H9 (cell line): ENCODE measurements at regions not wholly inside any gene's neighbourhood (a gene's known extent, or its start where the extent isn't known, plus 50 kb on each side); places are given as distances from the start of the nearest gene placed in this dataset.

Source experiments
- DNase-seq: peaks from one replicate; pipeline ENCODE4 v3.0.0-alpha.2; 2017
- H2AFZ ChIP-seq: one replicate; pipeline ENCODE4 v1.6.1; 2013; ENCODE audit warnings: mild to moderate bottlenecking, low read length, control low read depth, moderate library complexity
- H2AK5ac ChIP-seq: 2 replicates; pipeline ENCODE4 v1.6.1; 2013; ENCODE audit warnings: low read length, control low read depth, mixed read lengths; ENCODE audit not compliant: insufficient read length
- H2BK120ac ChIP-seq: one replicate; pipeline ENCODE4 v1.6.1; 2013; ENCODE audit warnings: low read depth, mild to moderate bottlenecking, low read length, control low read depth, inconsistent platforms; ENCODE audit not compliant: poor library complexity, severe bottlenecking
- H2BK12ac ChIP-seq: 2 replicates; pipeline ENCODE4 v1.6.1; 2013; ENCODE audit warnings: low read length, control low read depth, mixed read lengths, low read depth; ENCODE audit not compliant: insufficient read length
- H2BK15ac ChIP-seq: 2 replicates; pipeline ENCODE4 v1.6.1; 2013; ENCODE audit warnings: low read depth, low read length, control low read depth
- H2BK20ac ChIP-seq: one replicate; pipeline ENCODE4 v1.6.1; 2013; ENCODE audit warnings: low read depth, mild to moderate bottlenecking, low read length, control low read depth, inconsistent platforms; ENCODE audit not compliant: poor library complexity, severe bottlenecking
- H2BK5ac ChIP-seq: 2 replicates; pipeline ENCODE4 v1.6.1; 2013; ENCODE audit warnings: low read length, control low read depth, mixed read lengths; ENCODE audit not compliant: insufficient read length
- H3K14ac ChIP-seq: 2 replicates; pipeline ENCODE4 v1.6.1; 2013; ENCODE audit warnings: low read length, control low read depth; ENCODE audit not compliant: insufficient read depth
- H3K18ac ChIP-seq: 2 replicates; pipeline ENCODE4 v1.6.1; 2013; ENCODE audit warnings: low read depth, mild to moderate bottlenecking, mixed read lengths, low read length, control low read depth; ENCODE audit not compliant: insufficient read length
- H3K23ac ChIP-seq: 2 replicates; pipeline ENCODE4 v1.6.1; 2013; ENCODE audit warnings: low read length, control low read depth, mixed read lengths, low read depth; ENCODE audit not compliant: insufficient read length
- H3K23me2 ChIP-seq: 2 replicates; pipeline ENCODE4 v1.6.1; 2013; ENCODE audit warnings: low read depth, mild to moderate bottlenecking, mixed read lengths, low read length, control low read depth; ENCODE audit not compliant: insufficient read length, poor library complexity, severe bottlenecking
- H3K27ac ChIP-seq: 2 replicates; pipeline ENCODE4 v1.5.1; 2013; ENCODE audit warnings: low read length, control low read depth, mixed read lengths, low read depth; ENCODE audit not compliant: insufficient read length
- H3K27me3 ChIP-seq: 2 replicates; pipeline ENCODE4 v1.6.1; 2013; ENCODE audit warnings: low read length, control low read depth, inconsistent platforms; ENCODE audit not compliant: insufficient read depth
- H3K4ac ChIP-seq: 2 replicates; pipeline ENCODE4 v1.6.1; 2013; ENCODE audit warnings: low read depth, mild to moderate bottlenecking, control low read depth, inconsistent platforms, low read length, moderate library complexity
- H3K4me1 ChIP-seq: 2 replicates; pipeline ENCODE4 v1.6.1; 2013; ENCODE audit warnings: low read length, control low read depth, inconsistent platforms; ENCODE audit not compliant: insufficient read depth
- H3K4me2 ChIP-seq: 2 replicates; pipeline ENCODE4 v1.6.1; 2013; ENCODE audit warnings: low read length, control low read depth, mixed read lengths; ENCODE audit not compliant: insufficient read length, insufficient read depth
- H3K56ac ChIP-seq: 2 replicates; pipeline ENCODE4 v1.6.1; 2013; ENCODE audit warnings: low read depth, mild to moderate bottlenecking, mixed read lengths, low read length, control low read depth; ENCODE audit not compliant: insufficient read length
- H3K79me1 ChIP-seq: 2 replicates; pipeline ENCODE4 v1.6.1; 2013; ENCODE audit warnings: low read depth, mild to moderate bottlenecking, moderate library complexity, low read length, control low read depth, inconsistent platforms; ENCODE audit not compliant: insufficient read depth, poor library complexity, severe bottlenecking
- H3K79me2 ChIP-seq: 2 replicates; pipeline ENCODE4 v1.6.1; 2013; ENCODE audit warnings: low read length, control low read depth, inconsistent platforms; ENCODE audit not compliant: insufficient read depth
- H3K9ac ChIP-seq: 2 replicates; pipeline ENCODE4 v1.6.1; 2013; ENCODE audit warnings: low read length, control low read depth, mixed read lengths; ENCODE audit not compliant: insufficient read length; ENCODE audit errors: extremely low read depth
- H3K9me3 ChIP-seq: one replicate; pipeline ENCODE4 v1.6.1; 2013; ENCODE audit warnings: low read depth, low read length, inconsistent platforms; ENCODE audit not compliant: control insufficient read depth
- H3T11ph ChIP-seq: one replicate; pipeline ENCODE4 v1.6.1; 2013; ENCODE audit warnings: mild to moderate bottlenecking, low read length, control low read depth, inconsistent platforms
- H4K20me1 ChIP-seq: one replicate; pipeline ENCODE4 v1.6.1; 2013; ENCODE audit not compliant: control insufficient read depth, insufficient read length, insufficient read depth
- H4K5ac ChIP-seq: 2 replicates; pipeline ENCODE4 v1.6.1; 2013; ENCODE audit warnings: low read depth, mild to moderate bottlenecking, mixed read lengths, low read length, control low read depth; ENCODE audit not compliant: insufficient read length
- H4K8ac ChIP-seq: replicated peaks from 2 replicates; pipeline ENCODE4 v1.6.1; 2013; ENCODE audit warnings: low read length, control low read depth, mixed read lengths, low read depth; ENCODE audit not compliant: insufficient read length
- H4K91ac ChIP-seq: 2 replicates; pipeline ENCODE4 v1.6.1; 2013; ENCODE audit warnings: low read depth, mild to moderate bottlenecking, moderate library complexity, mixed read lengths, low read length, control low read depth; ENCODE audit not compliant: insufficient read length
- H3K27ac Mint-ChIP-seq, 3 experiments: 2 replicates in 2 of 3; 3 replicates in 1 of 3; pipeline ENCODE4 v1.8.0; 2020 to 2021; ENCODE audit warnings: mixed read lengths in 3 of 3, mild to moderate bottlenecking in 1 of 3, moderate library complexity in 1 of 3
- H3K27me3 Mint-ChIP-seq: 2 replicates; pipeline ENCODE4 v1.8.0; 2021; ENCODE audit warnings: low read depth, mild to moderate bottlenecking, moderate library complexity, mixed read lengths
- H3K36me3 Mint-ChIP-seq, 3 experiments: 2 replicates in 2 of 3; 3 replicates in 1 of 3; pipeline ENCODE4 v1.8.0; 2020 to 2021; ENCODE audit warnings: low read depth in 3 of 3, mixed read lengths in 3 of 3; ENCODE audit not compliant: insufficient read depth in 1 of 3
- H3K4me1 Mint-ChIP-seq, 2 experiments: 2 replicates each; pipeline ENCODE4 v1.8.0; 2020; ENCODE audit warnings: mixed read lengths in 2 of 2
- H3K4me3 Mint-ChIP-seq, 2 experiments: 2 replicates in 1 of 2; 3 replicates in 1 of 2; pipeline ENCODE4 v1.8.0; 2020 to 2021; ENCODE audit warnings: mild to moderate bottlenecking in 2 of 2, mixed read lengths in 2 of 2, moderate library complexity in 1 of 2
- H3K9me3 Mint-ChIP-seq, 2 experiments: 2 replicates in 1 of 2; 3 replicates in 1 of 2; pipeline ENCODE4 v1.8.0; 2020; ENCODE audit warnings: mild to moderate bottlenecking in 2 of 2, mixed read lengths in 2 of 2, moderate library complexity in 1 of 2
- CTCF ChIP-seq: fragments of 200-600 bp; sonication (generic); conservative IDR thresholded peaks from 3 replicates; pipeline ENCODE4 v1.8.0; 2021; ENCODE audit warnings: antibody characterized with exemption, mild to moderate bottlenecking

- H3K27ac ChIP-seq = no peak overlapping the region
- no peaks in the 10 kb centered on the region for H3K4me1 ChIP-seq
- no peak overlapping the region for H3K23ac ChIP-seq
- Mint-ChIP-seq H3K4me3 (no peak overlapping the region), H3K27me3 (no peaks in the 10 kb centered on the region), H3K36me3 (no peaks in the 10 kb centered on the region), H3K27ac (no peak overlapping the region), H3K9me3 (no peaks in the 10 kb centered on the region), H3K4me1 (no peaks in the 10 kb centered on the region)
- H3K4me2 ChIP-seq = no peak overlapping the region
- H2BK5ac ChIP-seq = no peak overlapping the region
- no peaks in the 10 kb centered on the region for H3K27me3 ChIP-seq
- no peaks in the 10 kb centered on the region for H3K9me3 ChIP-seq
- no peak overlapping the region for H2AK5ac ChIP-seq
- no peak overlapping the region for H4K91ac ChIP-seq
- H2AFZ ChIP-seq = no peak overlapping the region
- no peaks in the 10 kb centered on the region for H3K23me2 ChIP-seq
- H3K79me1 ChIP-seq = no peaks in the 10 kb centered on the region
- H3K9ac ChIP-seq = no peak overlapping the region
- no peak overlapping the region for H3K56ac ChIP-seq
- no peak overlapping the region for H4K5ac ChIP-seq
- no peak overlapping the region for H2BK15ac ChIP-seq
- no peaks in the 10 kb centered on the region for H4K20me1 ChIP-seq
- H3K18ac ChIP-seq = no peak overlapping the region
- H2BK20ac ChIP-seq = no peak overlapping the region
- TF ChIP-seq CTCF = no peak
- H2BK120ac ChIP-seq = no peak overlapping the region
- H3K4ac ChIP-seq = no peak overlapping the region
- H3K79me2 ChIP-seq = no peaks in the 10 kb centered on the region
- H3K14ac ChIP-seq = no peak overlapping the region
- no peak overlapping the region for H4K8ac ChIP-seq
- H2BK12ac ChIP-seq = no peak overlapping the region
- no peak for DNase-seq
- H3T11ph ChIP-seq = no peak overlapping the region
Observed at GRCh38 chr3:132900481-132900880, 137.7 kb upstream of the TMEM108 start.
